HFFc6 (cell line): ENCODE measurements at regions not wholly inside any gene's neighbourhood (a gene's known extent, or its start where the extent isn't known, plus 50 kb on each side); places are given as distances from the start of the nearest gene placed in this dataset.

Experiments
- DNase-seq: peaks from one replicate; pipeline ENCODE4 v3.0.0-alpha.2; 2018
- H3K27ac Mint-ChIP-seq: 2 replicates; pipeline ENCODE4 v1.8.0; 2020; ENCODE audit warnings: mild to moderate bottlenecking, mixed read lengths
- H3K27me3 Mint-ChIP-seq: 2 replicates; pipeline ENCODE4 v1.8.0; 2021; ENCODE audit warnings: mild to moderate bottlenecking, moderate library complexity, mixed read lengths; ENCODE audit not compliant: insufficient read depth
- H3K36me3 Mint-ChIP-seq: 2 replicates; pipeline ENCODE4 v1.8.0; 2021; ENCODE audit warnings: low read depth, mixed read lengths
- H3K4me1 Mint-ChIP-seq: 2 replicates; pipeline ENCODE4 v1.8.0; 2020; ENCODE audit warnings: low read depth, mixed read lengths
- H3K4me3 Mint-ChIP-seq: 2 replicates; pipeline ENCODE4 v1.8.0; 2020; ENCODE audit warnings: mild to moderate bottlenecking, moderate library complexity, mixed read lengths
- H3K9me3 Mint-ChIP-seq: 2 replicates; pipeline ENCODE4 v1.8.0; 2020; ENCODE audit warnings: mild to moderate bottlenecking, mixed read lengths
- TF ChIP-seq, protein P1 (sequence below): fragments of 200-600 bp; sonication (generic); IDR thresholded peaks from 2 replicates; pipeline ENCODE4 v1.5.0; 2021; ENCODE audit warnings: antibody characterized with exemption, mild to moderate bottlenecking

DNA sequence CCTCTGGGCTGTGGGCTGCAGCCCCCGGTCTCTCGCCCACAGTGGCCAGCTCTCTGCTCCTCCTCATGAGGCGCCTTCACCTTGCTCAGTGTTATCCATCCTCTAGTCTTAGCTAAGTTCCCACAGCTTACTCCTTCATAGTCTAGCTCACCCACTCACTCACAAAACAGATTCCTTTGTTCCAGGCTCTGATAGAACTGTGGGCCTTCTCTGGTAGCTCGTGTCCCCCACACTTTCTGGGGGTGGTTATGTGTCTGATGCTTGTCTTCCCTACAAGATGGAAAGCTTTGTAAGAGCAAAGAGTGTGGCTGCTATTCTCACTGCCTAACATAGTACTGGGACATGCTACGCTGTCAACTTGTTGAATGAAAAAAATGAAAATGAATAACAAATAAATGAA, 135.8 kb downstream of the EN1 start:
- Mint-ChIP-seq H3K9me3 (no peaks in the 10 kb centered on the region), H3K27me3 (peaks cover 11% of the 10 kb centered on the region), H3K27ac (no peak overlapping the region), H3K36me3 (no peaks in the 10 kb centered on the region), H3K4me1 (no peaks in the 10 kb centered on the region), H3K4me3 (no peak overlapping the region)
- DNase-seq, result no peak
- TF ChIP-seq, protein P1, sequence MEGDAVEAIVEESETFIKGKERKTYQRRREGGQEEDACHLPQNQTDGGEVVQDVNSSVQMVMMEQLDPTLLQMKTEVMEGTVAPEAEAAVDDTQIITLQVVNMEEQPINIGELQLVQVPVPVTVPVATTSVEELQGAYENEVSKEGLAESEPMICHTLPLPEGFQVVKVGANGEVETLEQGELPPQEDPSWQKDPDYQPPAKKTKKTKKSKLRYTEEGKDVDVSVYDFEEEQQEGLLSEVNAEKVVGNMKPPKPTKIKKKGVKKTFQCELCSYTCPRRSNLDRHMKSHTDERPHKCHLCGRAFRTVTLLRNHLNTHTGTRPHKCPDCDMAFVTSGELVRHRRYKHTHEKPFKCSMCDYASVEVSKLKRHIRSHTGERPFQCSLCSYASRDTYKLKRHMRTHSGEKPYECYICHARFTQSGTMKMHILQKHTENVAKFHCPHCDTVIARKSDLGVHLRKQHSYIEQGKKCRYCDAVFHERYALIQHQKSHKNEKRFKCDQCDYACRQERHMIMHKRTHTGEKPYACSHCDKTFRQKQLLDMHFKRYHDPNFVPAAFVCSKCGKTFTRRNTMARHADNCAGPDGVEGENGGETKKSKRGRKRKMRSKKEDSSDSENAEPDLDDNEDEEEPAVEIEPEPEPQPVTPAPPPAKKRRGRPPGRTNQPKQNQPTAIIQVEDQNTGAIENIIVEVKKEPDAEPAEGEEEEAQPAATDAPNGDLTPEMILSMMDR, result no peak

GRCh38 chr2:118710481-118710880, 137.0 kb downstream of the EN1 start:
- no peak overlapping the region for H3K4me3 Mint-ChIP-seq
- peaks cover 12% of the 10 kb centered on the region for H3K27me3 Mint-ChIP-seq
- no peaks in the 10 kb centered on the region for H3K36me3 Mint-ChIP-seq
- H3K4me1 Mint-ChIP-seq, result no peaks in the 10 kb centered on the region
- TF ChIP-seq, protein P1, result no peak
- no peak overlapping the region for H3K27ac Mint-ChIP-seq
- H3K9me3 Mint-ChIP-seq, result no peaks in the 10 kb centered on the region
- DNase-seq, result no peak

GRCh38 chr2:118709786-118710185, 137.7 kb downstream of the EN1 start:
- H3K9me3 Mint-ChIP-seq, result no peaks in the 10 kb centered on the region
- H3K27me3 Mint-ChIP-seq, result peaks cover 12% of the 10 kb centered on the region
- no peak overlapping the region for H3K4me3 Mint-ChIP-seq
- H3K4me1 Mint-ChIP-seq, result no peaks in the 10 kb centered on the region
- DNase-seq, result no peak
- H3K36me3 Mint-ChIP-seq, result no peaks in the 10 kb centered on the region
- H3K27ac Mint-ChIP-seq, result no peak overlapping the region
- TF ChIP-seq, protein P1, result no peak

GRCh38 chr2:118706844-118707243, 140.6 kb downstream of the EN1 start:
- H3K27me3 Mint-ChIP-seq, result peaks cover 12% of the 10 kb centered on the region
- no peak for DNase-seq
- TF ChIP-seq, protein P1, result no peak
- no peak overlapping the region for H3K27ac Mint-ChIP-seq
- H3K36me3 Mint-ChIP-seq, result no peaks in the 10 kb centered on the region
- H3K9me3 Mint-ChIP-seq, result no peaks in the 10 kb centered on the region
- H3K4me1 Mint-ChIP-seq, result no peaks in the 10 kb centered on the region
- no peak overlapping the region for H3K4me3 Mint-ChIP-seq

DNA sequence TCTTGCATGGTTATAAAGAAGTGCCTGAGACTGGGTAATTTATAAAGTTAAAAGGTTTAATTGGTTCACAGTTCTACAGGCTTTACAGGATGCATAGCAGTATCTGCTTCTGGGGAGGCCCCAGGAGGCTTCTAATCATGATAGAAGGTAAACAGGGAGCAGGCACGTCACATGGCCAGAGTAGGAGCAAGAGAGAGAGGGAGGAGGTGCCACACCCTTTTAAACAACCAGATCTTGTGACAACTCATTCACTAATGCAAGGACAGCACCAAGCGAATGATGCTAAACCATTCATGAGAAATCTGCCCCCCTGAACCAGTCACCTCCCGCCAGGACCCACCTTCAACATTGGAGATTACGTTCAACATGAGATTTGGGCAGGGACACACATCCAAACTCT, 141.1 kb downstream of the EN1 start:
- Mint-ChIP-seq H3K36me3 (no peaks in the 10 kb centered on the region), H3K27me3 (peaks cover 12% of the 10 kb centered on the region), H3K27ac (no peak overlapping the region), H3K4me1 (no peaks in the 10 kb centered on the region), H3K9me3 (no peaks in the 10 kb centered on the region), H3K4me3 (no peak overlapping the region)
- no peak for DNase-seq
- TF ChIP-seq, protein P1, result no peak

DNA sequence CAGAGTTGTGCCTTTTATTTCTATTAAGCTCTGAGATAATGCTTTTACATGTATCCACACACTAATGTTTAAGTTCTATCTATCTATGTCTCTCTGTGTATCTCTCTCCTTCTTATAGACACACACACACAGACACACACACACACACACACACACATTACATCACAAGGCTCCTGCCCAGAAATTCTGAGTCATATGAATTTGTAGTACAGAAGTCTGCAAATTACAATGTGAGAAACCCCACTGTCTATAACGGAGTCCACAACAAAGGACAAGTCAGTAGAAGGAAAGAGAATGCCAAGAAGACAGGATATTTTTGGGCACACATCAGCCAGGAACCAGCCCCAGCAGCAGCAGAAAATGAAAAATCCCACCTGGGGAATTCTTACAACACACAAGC, 142.4 kb downstream of the EN1 start:
- Mint-ChIP-seq H3K27me3 (peaks cover 6% of the 10 kb centered on the region; the same call in 1 of the 2 replicates), H3K4me1 (no peaks in the 10 kb centered on the region), H3K36me3 (no peaks in the 10 kb centered on the region), H3K4me3 (no peak overlapping the region), H3K9me3 (no peaks in the 10 kb centered on the region), H3K27ac (no peak overlapping the region)
- TF ChIP-seq, protein P1, result no peak
- peak; percentile 17 for DNase-seq
